Erythroblast (primary cell): ENCODE measurements at regions not wholly inside any gene's neighbourhood (a gene's known extent, or its start where the extent isn't known, plus 50 kb on each side); places are given as distances from the start of the nearest gene placed in this dataset.

Experiments
- GATA1 ChIP-seq: IDR thresholded peaks from 2 replicates; pipeline ENCODE4 v1.6.1; 2011; ENCODE audit warnings: low read depth, mild to moderate bottlenecking, control low read depth, low read length, moderate library complexity
- POLR2A ChIP-seq: IDR thresholded peaks from 2 replicates; pipeline ENCODE4 v1.6.1; 2011; ENCODE audit warnings: mild to moderate bottlenecking, low read length

DNA sequence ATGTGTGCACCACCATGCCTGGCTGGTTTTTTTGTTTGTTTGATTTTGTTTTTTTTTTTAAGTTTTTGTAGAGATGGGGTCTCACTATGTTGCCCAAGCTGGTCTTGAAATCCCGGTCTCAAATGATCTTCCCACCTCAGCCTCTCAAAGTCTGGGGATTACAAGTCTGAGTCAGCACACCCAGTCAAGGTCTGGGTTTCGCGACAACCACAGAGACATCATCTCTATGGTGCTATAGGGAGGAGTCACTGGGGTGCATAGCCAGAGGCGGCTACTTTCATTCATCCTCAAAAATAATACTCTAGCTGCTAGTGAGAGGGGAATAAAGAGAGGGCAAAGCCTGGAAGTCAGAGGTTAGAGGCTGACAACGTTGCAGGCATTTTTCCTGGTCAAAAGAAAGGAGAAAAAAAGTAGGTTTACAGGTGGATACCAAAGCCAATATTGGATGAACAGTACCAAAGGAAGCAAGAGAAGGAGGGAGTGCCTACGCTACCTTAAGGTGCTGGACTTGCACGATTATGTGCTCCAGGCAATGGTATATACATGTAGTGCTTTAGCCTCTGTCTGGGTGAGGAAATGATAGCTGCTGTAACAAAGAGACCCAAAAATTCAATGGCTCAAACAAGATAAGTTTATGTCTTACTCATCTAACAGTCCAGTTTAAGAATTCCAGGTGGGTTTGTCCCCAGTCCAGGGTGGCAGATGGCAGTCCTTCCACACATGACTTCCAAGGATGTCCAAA is 178.3 kb downstream of the SKIDA1 start:
- TF ChIP-seq POLR2A (no peak), GATA1 (no peak)
